UCSD-AML1 (cell line): ENCODE measurements at regions not wholly inside any gene's neighbourhood (a gene's known extent, or its start where the extent isn't known, plus 50 kb on each side); places are given as distances from the start of the nearest gene placed in this dataset.
"Not testable (repeated sequence)": the region's sequence is repeated elsewhere in the genome, so short reads cannot be mapped to it uniquely, and the experiment has no call there.

ENCODE experiments used
- DNase-seq: peaks from one replicate; lab custom pipeline; 2025; ENCODE audit not compliant: unreplicated experiment; lab: John Stamatoyannopoulos, UW

DNA sequence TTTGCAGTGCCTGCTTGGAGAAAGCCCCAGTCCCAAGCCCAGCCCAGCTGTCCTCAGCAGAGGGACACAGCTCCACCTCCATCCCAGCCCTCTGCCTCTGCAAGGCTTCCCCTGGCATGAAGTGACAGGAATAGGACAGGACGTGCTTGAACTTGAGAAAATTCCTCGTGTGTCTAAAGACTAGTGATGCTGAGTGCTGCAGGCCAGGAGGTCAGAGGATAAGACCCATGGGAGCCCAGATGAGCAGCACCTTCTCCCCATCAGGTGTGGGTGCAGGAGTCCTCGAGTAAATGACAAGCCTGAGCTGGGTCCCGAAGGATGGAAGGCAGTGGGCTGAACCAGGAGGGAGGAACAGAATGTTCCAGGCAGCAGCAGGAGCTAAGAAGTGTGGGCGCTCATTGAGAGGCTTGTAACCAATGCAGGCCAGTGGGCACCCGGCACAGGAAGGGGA, 67.8 kb upstream of the UXS1 start:
- DNase-seq = no peak

DNA sequence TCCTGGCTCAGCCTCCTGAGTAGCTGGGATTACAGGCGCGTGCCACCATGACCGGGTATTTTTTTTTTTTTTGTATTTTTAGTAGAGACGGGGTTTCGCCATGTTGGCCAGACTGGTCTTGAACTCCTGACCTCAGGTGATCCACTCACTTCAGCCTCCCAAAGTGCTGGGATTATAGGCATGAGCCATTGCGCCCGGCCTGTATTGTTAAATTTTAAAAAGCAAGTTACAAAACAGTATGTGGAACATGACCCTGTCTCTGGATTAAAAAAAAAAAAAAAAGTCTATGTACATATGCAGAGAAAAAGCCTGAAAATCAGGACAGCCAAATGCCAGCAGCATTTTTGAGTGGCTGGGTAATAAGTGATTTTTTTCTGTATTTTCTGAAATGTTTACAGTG, 64.8 kb upstream of the UXS1 start:
- not testable (repeated sequence) for DNase-seq

DNA sequence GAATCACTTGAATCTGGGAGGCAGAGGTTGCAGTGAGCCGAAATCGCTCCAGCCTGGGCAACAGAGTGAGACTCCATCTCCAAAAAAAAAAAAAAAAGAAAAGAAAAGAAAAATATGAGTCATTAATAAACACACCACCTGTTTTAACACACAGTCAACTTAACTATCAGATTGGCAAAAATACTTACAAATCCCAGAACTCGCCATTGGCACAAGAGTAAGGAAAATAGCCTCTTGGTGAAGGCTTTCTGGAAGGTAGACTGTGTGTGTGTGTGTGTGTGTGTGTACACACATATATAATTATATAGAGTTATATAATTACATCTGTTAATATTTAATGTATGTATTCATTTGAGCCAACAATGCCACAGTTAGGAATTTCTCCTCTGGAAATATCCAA, 63.7 kb upstream of the UXS1 start:
- DNase-seq = no peak

DNA sequence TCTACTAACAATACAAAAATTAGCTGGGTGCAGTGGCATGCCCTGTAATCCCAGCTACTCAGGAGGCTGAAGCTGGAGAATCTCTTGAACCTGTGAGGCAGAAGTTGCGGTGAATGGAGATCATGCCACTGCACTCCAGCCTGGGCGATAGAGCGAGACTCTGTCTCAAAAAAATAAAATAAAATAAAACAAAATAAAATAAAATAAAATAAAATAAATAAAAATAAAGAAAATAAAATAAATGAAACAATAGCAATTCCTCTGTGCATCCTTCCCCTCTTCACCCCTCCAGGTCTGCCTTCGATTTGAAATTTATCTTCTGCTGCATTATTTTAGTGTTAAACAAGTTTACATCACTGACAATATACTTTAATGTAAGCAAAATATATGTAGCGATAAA, 63.0 kb upstream of the UXS1 start:
- DNase-seq = no peak

DNA sequence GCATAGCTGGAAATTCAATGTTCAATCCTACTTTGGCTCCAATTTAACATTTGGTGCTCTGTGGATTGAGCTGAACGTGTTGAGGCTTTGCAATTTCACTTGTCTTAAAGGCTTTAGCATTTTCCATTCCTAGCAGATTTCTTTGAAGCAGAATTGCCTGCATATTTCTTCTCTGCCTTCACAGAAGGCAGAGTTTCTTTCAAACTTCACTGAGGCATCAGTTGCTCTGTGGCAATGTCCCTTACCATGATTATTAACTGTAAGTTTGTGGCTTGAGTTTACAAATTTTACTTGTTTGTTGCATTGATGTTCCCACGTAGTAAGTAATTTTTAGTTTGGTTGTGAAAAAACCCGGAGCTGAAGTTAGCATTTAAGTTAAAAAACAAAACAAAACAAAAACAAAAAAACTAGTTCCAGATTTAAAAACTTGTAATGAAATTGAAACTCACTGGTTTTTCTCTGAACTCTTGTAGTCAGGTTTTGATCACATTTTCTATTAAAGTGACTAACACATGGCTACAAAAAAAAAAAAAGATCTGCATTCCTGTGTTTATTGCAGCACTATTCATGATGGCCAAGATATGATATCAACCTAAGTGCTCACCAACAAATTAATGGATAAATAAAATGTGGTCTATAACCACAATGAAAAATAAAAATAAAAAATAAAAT, 55.2 kb upstream of the UXS1 start:
- not testable (repeated sequence) for DNase-seq

DNA sequence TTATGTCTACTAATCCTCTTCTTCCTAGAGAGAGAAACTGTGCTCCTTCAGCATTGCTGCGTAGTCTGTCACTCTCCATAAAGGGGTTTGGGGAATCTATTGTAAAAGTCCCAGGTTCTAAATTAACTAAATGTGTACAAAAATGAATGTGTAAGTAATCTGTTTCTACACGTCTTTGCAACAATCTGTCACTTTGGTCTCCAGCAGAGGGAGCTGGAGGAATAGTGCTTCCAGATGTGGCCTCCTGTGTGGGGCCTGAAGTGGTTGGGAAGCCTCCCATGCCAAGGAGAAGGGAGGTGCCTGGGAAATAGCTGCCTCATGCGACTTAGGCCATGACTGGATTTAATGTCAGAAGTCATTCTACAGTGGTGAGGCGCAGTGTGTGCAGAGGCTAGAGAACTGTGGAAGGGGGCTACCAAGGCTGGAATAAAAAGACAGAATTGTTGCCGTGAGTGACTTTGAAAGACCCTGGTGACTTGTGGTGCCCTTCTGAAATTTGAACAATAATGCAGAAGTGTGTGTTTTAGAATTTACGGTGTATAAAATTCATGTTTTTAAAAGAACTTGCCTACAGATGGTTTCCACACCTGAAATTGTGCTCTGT, 54.5 kb upstream of the UXS1 start:
- not testable (repeated sequence) for DNase-seq
